GM06990 (cell line): ENCODE measurements at regions not wholly inside any gene's neighbourhood (a gene's known extent, or its start where the extent isn't known, plus 50 kb on each side); places are given as distances from the start of the nearest gene placed in this dataset.

Source experiments
- DNase-seq: peaks from one replicate; pipeline ENCODE4 v3.0.0-alpha.2; 2011; ENCODE audit not compliant: insufficient read length; ENCODE audit errors: extremely low read depth
- H3K27me3 ChIP-seq: replicated peaks from 2 replicates; pipeline ENCODE4 v1.6.0; 2011; ENCODE audit warnings: low read length; ENCODE audit not compliant: control insufficient read depth, insufficient read depth
- H3K36me3 ChIP-seq: 2 replicates; pipeline ENCODE4 v1.5.1; 2011; ENCODE audit warnings: low read length; ENCODE audit not compliant: control insufficient read depth, insufficient read depth
- H3K4me3 ChIP-seq: replicated peaks from 2 replicates; pipeline ENCODE4 v1.5.1; 2011; ENCODE audit warnings: low read depth, mild to moderate bottlenecking, control low read depth, low read length
- TF ChIP-seq, protein P1 (sequence below): IDR thresholded peaks from 2 replicates; pipeline ENCODE4 v1.5.1; 2011; ENCODE audit warnings: low read length, control low read depth, mild to moderate bottlenecking, inconsistent platforms; ENCODE audit not compliant: insufficient read depth, poor library complexity, severe bottlenecking

DNA sequence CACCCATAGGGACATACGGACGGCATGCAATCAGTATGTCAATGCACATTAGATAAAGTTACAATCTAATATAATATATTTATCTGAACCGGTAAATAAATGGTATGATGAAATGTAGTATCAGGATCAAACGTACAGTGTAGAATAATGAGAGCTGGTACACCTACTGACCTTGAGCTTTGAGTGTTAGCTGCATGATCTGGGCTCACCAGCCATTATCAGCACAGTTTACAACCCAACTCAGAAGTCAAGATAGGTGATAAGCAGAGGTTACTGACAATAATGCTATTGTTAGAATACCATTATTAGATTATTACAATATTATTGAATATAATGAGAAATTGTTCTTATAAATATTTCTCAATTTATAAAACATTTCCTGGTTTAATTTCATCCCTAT is 103.0 kb upstream of the ESRRG start:
- no peak for DNase-seq
- Histone ChIP-seq H3K27me3 (no peaks in the 10 kb centered on the region; the same call in 1 of the 2 replicates), H3K4me3 (no peak overlapping the region), H3K36me3 (no peaks in the 10 kb centered on the region)
- TF ChIP-seq, protein P1, sequence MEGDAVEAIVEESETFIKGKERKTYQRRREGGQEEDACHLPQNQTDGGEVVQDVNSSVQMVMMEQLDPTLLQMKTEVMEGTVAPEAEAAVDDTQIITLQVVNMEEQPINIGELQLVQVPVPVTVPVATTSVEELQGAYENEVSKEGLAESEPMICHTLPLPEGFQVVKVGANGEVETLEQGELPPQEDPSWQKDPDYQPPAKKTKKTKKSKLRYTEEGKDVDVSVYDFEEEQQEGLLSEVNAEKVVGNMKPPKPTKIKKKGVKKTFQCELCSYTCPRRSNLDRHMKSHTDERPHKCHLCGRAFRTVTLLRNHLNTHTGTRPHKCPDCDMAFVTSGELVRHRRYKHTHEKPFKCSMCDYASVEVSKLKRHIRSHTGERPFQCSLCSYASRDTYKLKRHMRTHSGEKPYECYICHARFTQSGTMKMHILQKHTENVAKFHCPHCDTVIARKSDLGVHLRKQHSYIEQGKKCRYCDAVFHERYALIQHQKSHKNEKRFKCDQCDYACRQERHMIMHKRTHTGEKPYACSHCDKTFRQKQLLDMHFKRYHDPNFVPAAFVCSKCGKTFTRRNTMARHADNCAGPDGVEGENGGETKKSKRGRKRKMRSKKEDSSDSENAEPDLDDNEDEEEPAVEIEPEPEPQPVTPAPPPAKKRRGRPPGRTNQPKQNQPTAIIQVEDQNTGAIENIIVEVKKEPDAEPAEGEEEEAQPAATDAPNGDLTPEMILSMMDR = no peak

DNA sequence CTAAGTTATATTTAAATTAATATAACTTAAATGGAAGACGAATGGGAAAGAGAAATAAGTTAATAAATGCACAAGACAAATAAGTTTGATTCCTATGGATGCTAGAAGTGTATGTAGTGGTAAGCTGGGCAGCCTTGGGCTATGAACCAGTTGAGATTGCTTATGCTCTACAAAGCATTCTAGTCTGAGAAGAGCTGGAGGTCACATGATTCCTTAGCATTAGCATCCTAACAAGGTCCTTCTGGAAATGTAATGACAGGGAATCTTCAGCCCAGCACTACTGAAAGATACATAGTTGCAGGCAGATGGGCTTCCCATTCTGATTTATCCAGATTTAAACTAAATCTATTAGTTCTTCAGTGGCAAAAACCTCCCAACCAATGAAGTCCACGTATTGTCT is 102.3 kb upstream of the ESRRG start:
- Histone ChIP-seq H3K4me3 (no peak overlapping the region), H3K27me3 (no peaks in the 10 kb centered on the region; the same call in 1 of the 2 replicates), H3K36me3 (no peaks in the 10 kb centered on the region)
- TF ChIP-seq, protein P1 = no peak
- DNase-seq = no peak

DNA sequence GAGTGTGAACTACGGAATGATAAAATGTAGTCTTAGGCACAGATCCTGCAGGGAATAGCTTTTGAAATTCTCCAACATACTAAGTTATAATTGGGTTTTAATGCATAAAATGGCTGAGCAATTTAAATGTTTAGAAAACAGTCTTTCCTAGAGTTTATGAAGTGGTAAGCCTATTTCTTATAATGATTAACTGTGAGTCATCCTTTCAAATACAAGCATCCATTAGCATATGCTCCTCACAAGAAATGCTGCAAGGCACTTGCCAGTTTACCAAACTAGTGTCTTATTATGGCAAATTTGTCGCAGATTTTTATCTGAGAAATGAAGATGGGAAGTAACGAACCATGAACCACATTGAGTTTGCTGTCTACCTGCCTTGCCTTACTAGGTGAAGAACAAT is 101.3 kb upstream of the ESRRG start:
- Histone ChIP-seq H3K4me3 (no peak overlapping the region), H3K27me3 (no peaks in the 10 kb centered on the region; the same call in 1 of the 2 replicates), H3K36me3 (no peaks in the 10 kb centered on the region)
- TF ChIP-seq, protein P1 = no peak
- DNase-seq = no peak

DNA sequence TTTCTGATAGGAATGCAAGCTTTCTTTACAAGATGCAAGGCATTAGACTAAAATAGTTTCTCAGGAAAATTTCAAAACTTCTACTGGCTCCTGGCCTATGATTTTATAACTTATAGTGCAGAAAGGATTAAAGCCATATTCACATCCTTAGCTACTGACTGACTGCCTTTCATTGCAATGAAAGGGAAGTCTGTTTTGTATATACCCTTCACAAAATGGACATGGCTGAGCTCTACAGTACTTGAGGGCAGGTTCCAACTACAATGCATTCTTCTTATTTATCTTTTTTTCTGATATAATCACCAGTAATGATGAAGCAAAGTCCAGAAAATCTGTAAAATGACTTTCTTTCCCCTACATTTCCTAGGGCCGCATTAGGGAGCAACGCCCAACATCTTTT is 100.5 kb upstream of the ESRRG start:
- Histone ChIP-seq H3K4me3 (no peak overlapping the region), H3K36me3 (no peaks in the 10 kb centered on the region), H3K27me3 (no peaks in the 10 kb centered on the region; the same call in 1 of the 2 replicates)
- TF ChIP-seq, protein P1 = no peak
- DNase-seq = no peak

DNA sequence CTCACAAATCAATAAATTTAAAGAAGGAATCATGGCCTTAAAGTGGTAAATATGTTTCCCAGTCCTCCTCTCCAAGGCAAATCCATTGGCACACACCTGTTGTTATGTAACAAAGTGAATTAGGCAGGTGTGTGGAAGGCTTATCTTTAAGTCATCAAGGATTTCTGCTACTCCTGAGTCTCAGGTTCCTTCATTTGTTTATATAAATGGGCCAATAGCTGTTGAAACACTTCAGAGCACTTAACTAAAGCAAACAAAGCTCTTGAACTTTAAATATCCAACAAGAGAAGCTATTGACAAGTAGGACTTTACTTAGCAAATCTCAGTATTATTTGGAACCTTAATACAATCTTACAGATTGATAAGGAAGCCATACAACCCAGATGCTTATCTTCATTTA is 99.3 kb upstream of the ESRRG start:
- Histone ChIP-seq H3K36me3 (no peaks in the 10 kb centered on the region), H3K4me3 (no peak overlapping the region), H3K27me3 (no peaks in the 10 kb centered on the region; the same call in 1 of the 2 replicates)
- TF ChIP-seq, protein P1 = no peak
- DNase-seq = no peak

DNA sequence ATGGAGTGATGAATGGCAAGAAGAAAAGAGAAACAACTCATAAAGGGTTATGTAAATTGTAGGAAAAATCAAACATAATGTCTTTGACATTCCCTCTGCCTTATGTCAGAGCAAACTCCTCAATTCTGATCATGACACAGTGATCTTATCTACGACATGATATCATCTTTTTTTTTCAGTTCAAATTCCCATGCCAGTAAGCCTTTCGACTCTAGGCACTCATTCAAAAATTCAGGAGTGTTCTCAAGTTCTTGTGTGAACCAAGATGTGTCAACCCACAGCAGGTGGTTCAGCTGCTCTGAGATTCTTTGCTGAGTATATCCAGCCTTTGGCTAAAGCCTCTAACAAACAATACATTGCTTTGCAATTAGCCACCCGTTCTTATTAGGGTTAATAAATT is 97.1 kb upstream of the ESRRG start:
- H3K36me3 ChIP-seq = no peaks in the 10 kb centered on the region
- no peak for DNase-seq
- TF ChIP-seq, protein P1 = no peak
- no peaks in the 10 kb centered on the region; the same call in 1 of the 2 replicates for H3K27me3 ChIP-seq
- H3K4me3 ChIP-seq = no peak overlapping the region
